ENCODE measurements at regions not wholly inside any gene's neighbourhood (a gene's known extent, or its start where the extent isn't known, plus 50 kb on each side); places are given as distances from the start of the nearest gene placed in this dataset.
"Not testable (repeated sequence)": the region's sequence is repeated elsewhere in the genome, so short reads cannot be mapped to it uniquely, and the experiment has no call there.

DNA sequence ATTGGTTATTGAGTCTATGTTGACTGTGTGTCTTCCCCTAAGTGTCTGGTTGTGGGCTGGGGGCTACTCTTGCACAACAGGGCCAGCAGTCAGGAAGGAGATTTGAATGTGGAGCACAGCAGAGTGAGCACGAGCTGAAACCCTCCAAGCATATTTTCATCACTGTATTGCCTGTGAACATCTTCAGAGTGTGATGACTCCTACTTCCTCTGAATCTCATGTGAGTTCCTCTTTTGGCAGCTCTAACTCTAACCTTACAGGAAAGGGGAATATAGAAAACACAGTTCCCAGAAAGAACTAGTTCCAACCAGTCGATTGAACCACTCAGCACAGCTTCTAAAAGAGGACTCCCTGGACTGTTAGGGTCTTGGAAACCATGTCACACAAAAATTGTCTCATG lies 211.6 kb downstream of the RAP2B start:
- Mint-ChIP-seq H3K36me3 (ENCODE audit: insufficient read depth, unreplicated experiment) (no peaks in the 10 kb centered on the region), H3K9me3 (ENCODE audit: low read depth, unreplicated experiment) (peaks cover 5% of the 10 kb centered on the region), H3K27me3 (ENCODE audit: unreplicated experiment) (no peaks in the 10 kb centered on the region), H3K4me3 (ENCODE audit: low read depth, unreplicated experiment) (no peak overlapping the region), H3K27ac (ENCODE audit: unreplicated experiment) (no peak overlapping the region), H3K4me1 (ENCODE audit: low read depth, unreplicated experiment) (no peaks in the 10 kb centered on the region)
- CTCF ChIA-PET: no interaction called here
- TF ChIP-seq, protein P1, sequence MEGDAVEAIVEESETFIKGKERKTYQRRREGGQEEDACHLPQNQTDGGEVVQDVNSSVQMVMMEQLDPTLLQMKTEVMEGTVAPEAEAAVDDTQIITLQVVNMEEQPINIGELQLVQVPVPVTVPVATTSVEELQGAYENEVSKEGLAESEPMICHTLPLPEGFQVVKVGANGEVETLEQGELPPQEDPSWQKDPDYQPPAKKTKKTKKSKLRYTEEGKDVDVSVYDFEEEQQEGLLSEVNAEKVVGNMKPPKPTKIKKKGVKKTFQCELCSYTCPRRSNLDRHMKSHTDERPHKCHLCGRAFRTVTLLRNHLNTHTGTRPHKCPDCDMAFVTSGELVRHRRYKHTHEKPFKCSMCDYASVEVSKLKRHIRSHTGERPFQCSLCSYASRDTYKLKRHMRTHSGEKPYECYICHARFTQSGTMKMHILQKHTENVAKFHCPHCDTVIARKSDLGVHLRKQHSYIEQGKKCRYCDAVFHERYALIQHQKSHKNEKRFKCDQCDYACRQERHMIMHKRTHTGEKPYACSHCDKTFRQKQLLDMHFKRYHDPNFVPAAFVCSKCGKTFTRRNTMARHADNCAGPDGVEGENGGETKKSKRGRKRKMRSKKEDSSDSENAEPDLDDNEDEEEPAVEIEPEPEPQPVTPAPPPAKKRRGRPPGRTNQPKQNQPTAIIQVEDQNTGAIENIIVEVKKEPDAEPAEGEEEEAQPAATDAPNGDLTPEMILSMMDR (IDR thresholded peaks at IDR 0.05; ENCODE audit: unreplicated experiment): no peak
- BruUV-seq (replicated peaks): no TSS peak
- DNase-seq: no peak
- intact Hi-C loops (cut with micrococcal nuclease; ENCODE audit: unreplicated experiment): no loop called here

DNA sequence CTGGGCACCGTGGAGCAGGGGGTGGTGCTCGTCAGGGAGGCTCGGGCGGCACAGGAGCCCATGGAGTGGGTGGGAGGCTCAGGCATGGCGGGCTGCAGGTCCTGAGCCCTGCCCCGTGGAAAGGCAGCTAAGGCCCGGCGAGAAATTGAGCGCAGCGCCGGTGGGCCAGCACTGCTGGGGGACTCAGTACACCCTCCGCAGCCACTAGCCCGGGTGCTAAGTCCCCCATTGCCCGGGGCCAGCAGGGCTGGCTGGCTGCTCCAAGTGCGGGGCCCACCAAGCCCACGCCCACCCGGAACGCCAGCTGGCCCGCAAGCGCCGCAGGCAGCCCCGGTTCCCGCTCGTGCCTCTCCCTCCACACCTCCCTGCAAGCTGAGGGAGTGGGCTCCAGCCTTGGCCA lies 216.3 kb downstream of the RAP2B start:
- intact Hi-C loops (cut with micrococcal nuclease; ENCODE audit: unreplicated experiment); DNase-seq; H3K9me3 Mint-ChIP-seq (ENCODE audit: low read depth, unreplicated experiment); H3K4me3 Mint-ChIP-seq (ENCODE audit: low read depth, unreplicated experiment); BruUV-seq (replicated peaks); H3K4me1 Mint-ChIP-seq (ENCODE audit: low read depth, unreplicated experiment); H3K27ac Mint-ChIP-seq (ENCODE audit: unreplicated experiment); H3K27me3 Mint-ChIP-seq (ENCODE audit: unreplicated experiment); H3K36me3 Mint-ChIP-seq (ENCODE audit: insufficient read depth, unreplicated experiment); CTCF ChIA-PET: not testable (repeated sequence)

DNA sequence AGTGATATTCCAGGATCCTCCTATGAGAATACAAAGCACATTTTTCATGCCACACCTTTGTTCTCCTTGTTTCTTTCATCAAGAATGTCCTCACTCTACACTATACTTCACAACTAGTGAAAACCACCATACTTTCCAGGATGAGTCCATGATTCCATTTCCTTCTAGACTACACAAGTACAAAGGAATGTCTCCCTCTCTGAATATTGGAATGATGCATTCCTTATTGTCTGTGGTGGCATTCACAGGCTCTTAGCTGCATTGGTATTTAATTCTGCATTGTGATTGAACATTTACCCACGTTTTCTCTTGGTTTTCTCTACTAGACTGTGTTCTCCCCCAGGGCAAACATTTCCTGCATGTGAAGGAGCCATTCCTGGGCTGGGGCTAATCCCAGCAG lies 217.5 kb downstream of the RAP2B start:
- H3K36me3 Mint-ChIP-seq (ENCODE audit: insufficient read depth, unreplicated experiment): no peaks in the 10 kb centered on the region
- no TSS peak for BruUV-seq (replicated peaks)
- H3K27ac Mint-ChIP-seq (ENCODE audit: unreplicated experiment): no peak overlapping the region
- TF ChIP-seq, protein P1 (IDR thresholded peaks at IDR 0.05; ENCODE audit: unreplicated experiment): no peak
- CTCF ChIA-PET: interaction anchor here (0.7 kb wide), 1 partner anchor 257 kb away, joined by 4 read pairs; no protein-coding TSS in a partner anchor
- H3K4me1 Mint-ChIP-seq (ENCODE audit: low read depth, unreplicated experiment): no peaks in the 10 kb centered on the region
- DNase-seq: no peak
- no peak overlapping the region for H3K4me3 Mint-ChIP-seq (ENCODE audit: low read depth, unreplicated experiment)
- H3K27me3 Mint-ChIP-seq (ENCODE audit: unreplicated experiment): no peaks in the 10 kb centered on the region
- intact Hi-C loops (cut with micrococcal nuclease; ENCODE audit: unreplicated experiment): no loop called here
- peaks cover 2% of the 10 kb centered on the region for H3K9me3 Mint-ChIP-seq (ENCODE audit: low read depth, unreplicated experiment)

DNA sequence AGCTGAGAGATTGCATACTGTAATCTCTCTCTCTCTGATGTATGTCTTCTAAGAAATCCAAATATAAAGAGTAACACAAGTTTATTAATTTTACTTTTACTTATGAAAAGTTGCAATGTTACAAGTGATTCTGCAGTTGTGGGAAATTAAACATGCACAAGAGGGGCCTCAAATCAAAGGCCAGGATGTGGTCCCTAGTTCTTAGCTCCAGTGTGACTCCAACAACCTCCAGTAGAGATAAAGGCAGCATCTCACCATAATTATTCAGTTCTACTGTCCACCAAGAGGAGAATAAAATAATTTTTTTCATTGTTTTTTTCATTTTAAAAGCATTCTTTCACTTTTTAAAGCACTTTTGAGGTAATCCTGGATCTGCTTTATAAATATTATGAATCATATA lies 223.3 kb downstream of the RAP2B start:
- Mint-ChIP-seq H3K9me3 (ENCODE audit: low read depth, unreplicated experiment) (no peaks in the 10 kb centered on the region), H3K4me3 (ENCODE audit: low read depth, unreplicated experiment) (no peak overlapping the region), H3K36me3 (ENCODE audit: insufficient read depth, unreplicated experiment) (no peaks in the 10 kb centered on the region), H3K4me1 (ENCODE audit: low read depth, unreplicated experiment) (no peaks in the 10 kb centered on the region), H3K27ac (ENCODE audit: unreplicated experiment) (no peak overlapping the region), H3K27me3 (ENCODE audit: unreplicated experiment) (no peaks in the 10 kb centered on the region)
- CTCF ChIA-PET: no interaction called here
- TF ChIP-seq, protein P1 (IDR thresholded peaks at IDR 0.05; ENCODE audit: unreplicated experiment): no peak
- no peak for DNase-seq
- BruUV-seq (replicated peaks): no TSS peak
- intact Hi-C loops (cut with micrococcal nuclease; ENCODE audit: unreplicated experiment): no loop called here

DNA sequence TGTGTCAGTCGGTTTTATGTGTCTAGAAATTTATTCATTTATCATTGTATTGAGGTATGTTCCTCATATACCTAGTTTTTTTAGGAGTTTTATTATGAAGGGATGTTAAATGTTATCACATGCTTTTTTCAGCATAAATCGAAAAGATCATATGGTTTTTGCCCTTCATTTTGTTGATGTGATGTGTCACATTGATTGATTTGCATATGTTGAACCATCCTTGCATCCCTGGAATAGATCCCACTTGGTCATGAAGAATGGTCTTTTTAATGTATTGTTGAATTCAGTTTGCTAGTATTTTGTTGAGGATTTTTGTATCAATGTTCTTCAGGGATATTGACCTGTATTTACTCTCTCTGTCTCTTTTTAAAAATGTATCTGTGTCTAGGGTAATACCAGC lies 230.3 kb downstream of the RAP2B start:
- peaks cover 3% of the 10 kb centered on the region for H3K9me3 Mint-ChIP-seq (ENCODE audit: low read depth, unreplicated experiment)
- intact Hi-C loops (cut with micrococcal nuclease; ENCODE audit: unreplicated experiment): no loop called here
- no peak for DNase-seq
- no peaks in the 10 kb centered on the region for H3K27me3 Mint-ChIP-seq (ENCODE audit: unreplicated experiment)
- BruUV-seq (replicated peaks): no TSS peak
- no peaks in the 10 kb centered on the region for H3K4me1 Mint-ChIP-seq (ENCODE audit: low read depth, unreplicated experiment)
- H3K27ac Mint-ChIP-seq (ENCODE audit: unreplicated experiment): no peak overlapping the region
- TF ChIP-seq, protein P1 (IDR thresholded peaks at IDR 0.05; ENCODE audit: unreplicated experiment): no peak
- no peak overlapping the region for H3K4me3 Mint-ChIP-seq (ENCODE audit: low read depth, unreplicated experiment)
- CTCF ChIA-PET: no interaction called here
- no peaks in the 10 kb centered on the region for H3K36me3 Mint-ChIP-seq (ENCODE audit: insufficient read depth, unreplicated experiment)
